GM12801 (cell line): ENCODE measurements at regions not wholly inside any gene's neighbourhood (a gene's known extent, or its start where the extent isn't known, plus 50 kb on each side); places are given as distances from the start of the nearest gene placed in this dataset.

Experiments used
- CTCF ChIP-seq: IDR thresholded peaks from one replicate; pipeline ENCODE4 v1.5.1; 2011; ENCODE audit warnings: control low read depth; ENCODE audit not compliant: insufficient read length; ENCODE audit errors: extremely low read depth

DNA sequence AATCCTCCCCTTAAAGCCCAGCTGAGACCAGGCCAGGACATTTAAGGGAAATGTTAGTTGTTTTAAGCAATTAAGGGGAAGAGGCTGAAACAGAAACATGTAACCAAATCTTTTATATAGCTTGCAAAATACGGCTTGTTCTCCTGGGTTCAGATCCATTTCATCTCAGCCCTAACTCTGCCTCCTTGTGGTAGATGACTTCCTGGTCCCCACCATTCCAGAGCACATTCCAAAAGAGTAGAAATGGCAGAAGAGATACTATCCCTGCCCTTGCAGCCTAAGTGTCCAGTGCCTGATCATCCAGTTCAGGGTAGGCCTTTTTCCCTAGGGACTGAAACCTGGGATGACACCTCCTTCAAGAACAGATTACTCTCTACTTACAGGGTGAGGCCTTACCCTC lies 266.2 kb upstream of the VEPH1 start:
- no peak for TF ChIP-seq CTCF

- TF ChIP-seq CTCF: no peak
Measured at GRCh38 chr3:157767607-157768006, 264.4 kb upstream of the VEPH1 start.

DNA sequence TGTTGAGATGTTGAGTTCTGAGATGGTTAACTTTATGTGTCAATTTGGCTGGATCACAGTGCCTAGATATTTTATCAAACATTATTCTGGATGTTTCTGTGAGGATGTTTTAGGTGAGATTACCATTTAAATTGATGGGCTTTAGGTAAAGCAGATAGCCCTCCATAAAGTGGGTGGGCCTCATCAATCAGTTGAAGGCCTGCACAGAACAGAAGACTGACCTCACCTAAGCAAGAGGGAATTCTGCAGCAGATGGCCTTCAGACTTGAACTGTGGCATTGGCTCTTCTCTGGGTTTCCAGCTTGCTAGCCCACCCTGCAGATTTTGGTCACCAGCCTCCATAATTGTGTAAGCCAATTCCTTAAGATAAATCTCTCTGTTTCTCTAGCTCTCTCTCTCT lies 260.4 kb upstream of the VEPH1 start:
- no peak for TF ChIP-seq CTCF

DNA sequence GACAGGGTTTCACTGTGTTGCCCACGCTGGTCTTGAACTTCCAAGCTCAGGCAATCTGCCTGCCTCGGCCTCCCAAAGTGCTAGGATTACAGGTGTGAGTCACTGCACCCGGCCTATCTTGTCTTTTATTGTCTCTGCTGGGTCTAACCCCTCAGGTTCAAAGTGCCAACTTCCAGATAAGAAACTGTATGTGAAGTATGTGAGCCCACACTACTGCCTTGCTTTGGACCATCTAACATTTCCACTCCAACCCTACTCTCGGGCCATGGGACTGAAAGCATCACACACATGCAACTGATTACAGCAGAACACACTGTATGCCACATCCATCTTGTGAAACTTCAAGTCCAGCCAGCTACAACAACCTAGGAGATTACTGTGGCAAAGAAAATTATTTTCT lies 256.1 kb upstream of the VEPH1 start:
- no peak for TF ChIP-seq CTCF

DNA sequence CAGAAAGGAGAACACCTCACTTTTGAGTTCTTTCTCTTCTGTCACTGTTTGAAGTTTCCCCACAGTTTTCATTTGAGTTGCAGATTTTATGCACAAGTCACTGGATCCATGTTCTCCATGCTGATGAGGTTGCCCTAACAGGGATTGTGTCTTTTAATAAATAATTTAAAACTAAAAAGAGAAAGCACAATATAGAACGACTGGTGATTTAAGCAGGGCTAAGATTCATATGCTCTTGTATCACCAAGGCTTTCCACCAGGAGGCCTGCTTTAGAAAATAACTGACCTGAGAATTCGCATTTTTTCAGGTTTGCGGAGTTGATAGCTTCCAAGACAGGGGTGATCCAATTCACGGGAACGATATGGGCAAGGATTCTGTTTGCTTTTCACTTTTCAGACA lies 252.0 kb upstream of the VEPH1 start:
- TF ChIP-seq CTCF: no peak

- no peak for TF ChIP-seq CTCF
Measured at GRCh38 chr3:157754451-157754850, 251.2 kb upstream of the VEPH1 start.

GRCh38 chr3:157753787-157754136 lies 250.5 kb upstream of the VEPH1 start:
- no peak for TF ChIP-seq CTCF
